GM18867 (cell line): ENCODE measurements at regions not wholly inside any gene's neighbourhood (a gene's known extent, or its start where the extent isn't known, plus 50 kb on each side); places are given as distances from the start of the nearest gene placed in this dataset.

ENCODE experiments used
- ATAC-seq: cut with Tn5 transposase; IDR thresholded peaks from one replicate; pipeline ENCODE4 v1.9.1; 2021; ENCODE audit warnings: mild to moderate bottlenecking, moderate library complexity; ENCODE audit not compliant: unreplicated experiment

DNA sequence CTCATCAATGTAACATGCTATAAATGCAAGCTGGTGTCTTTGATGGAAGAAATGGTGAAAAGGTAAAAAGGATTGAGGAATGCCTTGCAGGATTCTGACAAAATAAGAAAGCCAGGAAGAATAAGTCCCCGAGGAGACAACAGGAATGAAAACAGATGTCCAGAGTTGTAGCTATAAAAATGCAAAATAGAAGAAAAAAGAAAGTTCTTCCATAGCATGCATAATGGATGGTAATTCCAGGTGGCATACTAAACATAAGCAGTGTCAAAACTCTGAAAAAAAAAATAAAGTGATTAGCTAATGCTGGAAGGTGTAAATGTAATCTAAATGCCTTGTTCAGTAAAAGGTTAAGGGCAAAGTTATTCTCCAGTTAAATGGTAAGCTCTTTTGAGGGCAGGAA is 225.9 kb upstream of the CHST9 start:
- ATAC-seq, result no peak

DNA sequence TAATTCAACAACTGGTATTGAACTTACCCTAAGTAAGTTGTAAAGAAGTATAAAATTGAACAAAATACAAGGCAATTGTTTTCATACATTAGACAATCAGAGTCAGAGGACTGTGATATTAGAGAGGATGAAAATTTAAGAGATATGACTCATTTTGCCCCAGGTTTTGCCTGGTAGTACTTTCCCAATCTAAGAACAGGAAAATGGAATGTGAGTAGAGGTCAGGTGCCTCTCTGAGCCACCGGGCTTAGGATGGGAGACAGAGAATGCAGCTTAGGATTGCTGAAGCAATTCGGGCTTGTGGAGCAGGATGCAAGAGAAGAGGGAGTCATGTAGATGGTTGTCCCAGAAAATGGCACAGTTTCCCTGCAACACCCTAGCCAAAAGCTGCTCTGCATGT is 219.7 kb upstream of the CHST9 start:
- no peak for ATAC-seq

DNA sequence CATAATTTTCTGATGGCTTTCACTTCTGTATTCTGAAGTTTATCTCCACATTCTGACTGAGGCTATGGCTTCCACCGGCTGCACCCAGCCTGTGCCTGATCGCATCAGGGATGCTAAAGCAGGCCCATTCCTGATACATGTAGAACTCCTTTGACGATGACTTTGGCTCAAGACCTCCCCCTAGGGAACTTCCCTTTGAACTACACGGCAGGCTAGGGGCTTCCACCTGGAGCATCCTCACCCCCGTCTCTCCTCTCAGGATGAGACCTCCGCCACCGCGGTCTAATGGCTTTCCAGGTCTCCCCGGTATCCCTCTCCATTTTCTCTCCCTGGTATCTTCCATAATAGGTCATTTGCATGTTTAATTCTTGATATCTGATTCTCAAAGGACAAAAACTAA is 214.9 kb upstream of the CHST9 start:
- ATAC-seq, result no peak

DNA sequence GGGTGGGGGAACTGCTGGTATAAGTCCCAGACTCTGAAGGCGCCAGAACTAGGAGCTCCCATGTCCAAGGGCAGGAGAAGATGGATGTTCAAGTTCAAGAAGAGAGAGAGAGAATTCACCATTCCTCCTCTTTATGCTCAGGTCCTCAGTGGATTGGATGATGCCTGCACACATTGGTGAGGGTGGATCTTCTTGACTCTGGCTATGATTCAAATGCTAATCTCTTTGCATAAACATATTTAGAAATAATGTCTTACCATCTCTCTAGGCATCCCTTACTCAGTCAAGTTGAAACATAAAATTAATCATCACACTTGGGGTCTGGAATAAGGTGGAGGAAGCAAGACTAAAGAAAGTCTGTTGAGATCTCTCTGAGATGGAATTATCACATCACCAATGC is 210.6 kb upstream of the CHST9 start:
- no peak for ATAC-seq

DNA sequence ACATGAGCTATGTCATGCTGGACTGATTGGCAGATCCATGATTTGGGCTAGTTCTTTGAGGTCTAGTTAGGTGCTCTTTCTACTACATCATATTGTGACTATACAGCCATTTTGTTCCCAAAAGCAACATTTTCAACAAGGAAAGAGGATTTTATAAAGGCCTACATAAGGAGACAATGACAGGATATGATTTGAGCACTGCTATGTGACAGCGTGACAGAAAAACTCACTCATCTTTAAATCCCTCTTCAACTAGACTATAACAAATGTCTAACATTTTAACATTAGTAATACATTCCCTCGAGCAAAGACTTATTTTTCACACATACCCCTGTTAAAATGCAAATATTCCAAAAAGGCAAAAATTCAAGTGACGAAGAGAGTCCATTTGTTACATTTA is 209.6 kb upstream of the CHST9 start:
- ATAC-seq, result no peak

DNA sequence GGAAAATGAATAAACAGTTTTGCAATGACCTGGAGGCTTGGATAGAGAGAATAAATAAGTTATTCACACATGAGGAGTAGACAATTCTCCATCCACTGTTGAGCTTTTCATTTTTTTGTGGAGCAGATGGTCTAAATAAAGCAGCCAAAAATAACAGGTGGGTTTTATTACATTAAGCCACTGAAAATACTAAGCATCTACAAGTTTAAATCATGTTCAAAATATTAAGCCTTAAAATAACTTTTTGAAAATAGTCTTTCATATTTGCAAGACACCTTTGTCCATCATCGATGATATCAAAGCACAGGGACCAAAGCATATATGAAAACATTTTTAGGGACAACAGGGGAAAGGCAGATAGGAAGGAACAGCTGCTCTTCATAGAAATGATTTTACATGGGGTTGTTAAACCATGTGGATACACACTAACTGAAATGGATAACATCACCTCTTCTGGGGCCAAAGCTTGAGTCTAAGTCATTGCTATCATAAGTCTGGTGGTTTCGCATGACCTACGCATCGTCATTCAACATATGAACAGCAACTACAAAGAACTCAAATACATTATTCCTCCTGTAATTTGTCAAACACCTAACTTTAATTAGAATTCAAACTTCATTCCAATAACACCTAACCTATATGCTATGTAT is 197.6 kb upstream of the CHST9 start:
- ATAC-seq, result no peak

DNA sequence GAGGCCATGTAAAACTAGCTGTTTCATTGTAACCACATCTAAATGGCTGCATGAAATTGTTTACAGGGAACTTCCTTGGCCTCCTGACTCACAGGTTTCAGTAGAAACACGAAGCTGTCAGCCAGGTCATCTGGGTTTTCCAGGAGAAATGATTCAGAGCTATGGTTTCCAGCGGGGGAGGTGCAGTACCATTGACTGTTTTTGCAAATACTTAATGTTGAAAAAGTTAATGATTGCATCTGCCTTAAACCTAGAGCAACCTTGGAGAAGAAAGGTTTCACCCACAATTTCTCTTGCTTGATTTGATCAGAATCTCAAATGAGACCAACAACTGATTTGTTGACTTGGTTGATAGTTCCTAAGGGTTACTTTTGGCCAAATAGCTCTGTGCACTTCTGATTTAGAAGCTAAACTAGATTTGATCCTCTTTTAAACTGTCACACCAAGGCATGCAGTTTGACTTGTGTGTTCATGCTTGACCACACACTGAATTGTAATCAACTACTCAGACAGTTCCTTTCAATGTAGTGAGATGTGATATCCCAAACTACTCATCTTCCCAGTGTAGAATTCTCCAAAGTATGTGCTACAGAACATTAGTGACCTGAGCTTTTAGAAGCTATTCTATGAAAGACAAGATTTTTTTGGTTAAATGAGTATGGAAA is 193.5 kb upstream of the CHST9 start:
- ATAC-seq, result peak; percentile 49

DNA sequence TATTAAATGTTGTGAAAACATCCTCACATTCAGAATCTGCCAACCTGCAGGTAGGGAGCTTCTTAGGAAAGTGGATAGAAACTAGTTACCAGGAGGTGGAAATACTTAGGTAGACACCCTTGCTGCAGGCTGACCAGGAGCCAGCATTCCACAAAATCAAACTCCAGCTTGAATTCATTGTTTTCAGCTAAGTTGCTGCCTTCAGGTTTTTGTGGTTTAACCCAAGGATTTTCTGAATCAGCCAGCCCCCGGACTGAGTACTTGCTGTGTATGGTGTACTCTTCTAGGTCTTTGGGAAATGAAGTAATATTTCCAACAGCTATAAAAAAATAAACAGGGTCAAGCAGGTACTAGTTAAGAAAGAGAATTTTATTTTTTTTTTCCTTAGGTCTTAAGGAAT is 192.1 kb upstream of the CHST9 start:
- no peak for ATAC-seq

DNA sequence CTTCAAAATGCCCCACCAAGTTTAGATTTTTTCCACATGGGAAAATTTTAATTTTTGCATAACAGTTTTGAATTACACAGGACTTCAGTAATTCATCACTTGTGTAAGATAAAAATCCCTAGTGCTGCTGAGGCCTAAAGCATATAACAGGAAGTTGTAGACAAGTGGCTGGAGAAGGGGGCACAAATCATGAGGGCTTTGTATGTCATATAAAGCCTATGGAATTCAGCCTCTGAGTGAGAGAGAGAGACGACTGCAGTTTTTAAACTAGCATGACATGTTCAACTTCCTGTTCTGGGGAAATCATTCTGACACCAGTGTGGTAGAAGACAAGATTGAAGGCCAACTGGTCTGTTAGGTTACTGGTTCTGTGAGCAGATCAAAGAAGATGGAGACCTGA is 187.3 kb upstream of the CHST9 start:
- ATAC-seq, result no peak

DNA sequence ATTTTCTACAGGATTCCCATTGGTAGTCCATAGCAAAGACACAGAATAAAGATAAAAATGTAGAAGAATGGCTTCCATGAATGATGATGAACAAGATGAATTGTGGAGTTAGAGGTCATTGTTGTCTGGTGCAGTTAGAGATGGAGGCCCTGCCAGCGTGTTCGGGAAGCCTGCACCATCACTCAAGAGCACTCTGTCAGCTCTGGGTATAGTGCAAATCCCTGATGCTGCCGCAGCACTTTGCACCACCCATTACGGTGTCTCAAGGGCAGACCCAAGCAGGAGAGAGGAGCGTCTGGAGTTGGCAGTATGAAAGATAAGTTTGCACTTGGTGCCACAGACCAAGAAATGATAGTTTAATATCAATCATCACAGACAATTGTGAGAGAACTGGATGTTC is 181.6 kb upstream of the CHST9 start:
- ATAC-seq, result no peak

DNA sequence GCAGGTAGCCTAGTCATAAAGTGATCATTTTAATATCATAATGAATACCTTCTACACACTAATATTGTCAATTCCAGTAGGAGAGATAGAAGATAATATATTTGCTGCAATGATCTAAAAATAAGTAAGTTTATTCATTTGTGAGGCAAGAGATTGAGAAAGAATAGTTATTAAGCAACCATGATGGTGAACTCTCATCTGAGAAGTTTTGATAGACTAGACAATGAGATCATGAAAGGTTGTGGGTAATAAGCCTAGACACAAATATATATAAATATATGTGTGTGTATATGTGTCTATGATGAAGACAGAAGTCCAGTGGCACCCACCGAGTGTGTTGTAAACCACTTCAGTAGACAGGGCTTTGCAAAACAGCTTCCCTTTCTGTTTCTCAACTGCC is 181.0 kb upstream of the CHST9 start:
- no peak for ATAC-seq

DNA sequence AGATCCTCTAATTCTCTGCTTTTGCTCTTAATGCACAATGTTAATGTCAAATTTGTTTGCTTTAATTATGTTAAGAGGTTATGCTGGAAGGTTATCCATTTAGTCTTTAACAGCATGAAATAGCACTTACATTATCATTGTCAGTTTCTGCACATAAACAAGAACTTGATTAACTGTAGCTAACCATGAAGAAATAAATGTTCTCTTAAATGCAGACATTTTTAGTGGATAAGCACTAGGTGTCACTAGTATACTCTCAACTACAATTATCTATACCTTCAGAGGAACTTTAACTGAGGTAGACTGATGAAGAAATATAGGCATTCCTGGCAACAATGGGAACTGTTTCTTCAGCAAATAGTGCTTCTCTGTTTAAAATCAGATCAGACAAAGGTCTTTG is 178.8 kb upstream of the CHST9 start:
- ATAC-seq, result no peak

DNA sequence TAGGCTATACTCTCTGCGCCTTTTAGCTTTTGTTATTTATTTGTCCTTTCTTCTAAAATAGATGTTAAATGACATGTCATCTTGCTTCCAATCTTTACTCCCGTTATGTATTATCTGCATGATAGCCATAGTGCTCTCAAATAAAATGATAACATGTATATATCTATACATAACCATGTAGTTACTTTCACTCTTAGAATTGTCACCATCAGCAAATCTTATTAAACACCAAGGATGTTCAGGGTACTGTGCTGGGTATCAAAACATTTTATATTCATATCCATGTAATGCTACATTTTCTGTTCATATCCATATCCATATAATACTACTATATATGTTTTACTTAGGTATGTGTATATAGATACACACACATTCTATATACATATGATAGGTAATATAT is 176.4 kb upstream of the CHST9 start:
- ATAC-seq, result no peak

DNA sequence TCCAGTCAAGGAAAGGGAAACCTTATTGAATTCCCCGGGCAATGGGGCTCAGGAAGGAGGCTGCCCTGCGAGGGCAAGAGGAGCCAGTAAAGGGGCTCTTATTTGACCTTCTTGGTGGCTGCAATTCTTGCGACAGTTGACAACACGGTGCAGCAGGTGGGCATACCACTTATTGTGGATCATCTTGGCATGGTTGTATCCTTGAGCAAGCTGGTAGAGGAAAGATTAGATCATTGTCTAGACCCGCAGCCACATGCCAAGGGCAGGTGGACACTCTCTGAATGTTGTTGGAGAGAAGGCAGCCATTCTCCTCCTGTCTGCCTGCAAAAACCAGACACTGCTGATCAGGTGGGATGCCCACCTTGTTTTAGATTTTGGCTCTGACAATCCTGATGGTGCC is 170.2 kb upstream of the CHST9 start:
- no peak for ATAC-seq

DNA sequence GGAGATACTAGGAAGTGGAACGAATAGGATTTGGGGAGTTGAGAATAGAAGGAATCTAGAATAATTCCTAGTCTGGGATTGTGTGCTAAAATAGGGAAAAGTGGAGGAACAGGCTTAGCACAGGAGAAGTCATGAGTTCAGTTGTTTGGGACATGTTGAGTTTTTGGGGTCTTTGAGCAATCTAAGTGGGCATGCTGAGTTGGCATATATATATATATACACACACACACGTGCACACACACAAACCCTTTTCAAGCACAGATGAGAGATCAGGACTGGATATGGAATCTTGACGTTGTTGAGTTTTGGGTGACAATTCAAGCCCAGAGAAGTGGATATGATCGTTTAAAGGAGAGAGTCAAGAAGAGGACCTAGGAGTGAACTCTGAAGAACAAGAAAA is 168.2 kb upstream of the CHST9 start:
- no peak for ATAC-seq

DNA sequence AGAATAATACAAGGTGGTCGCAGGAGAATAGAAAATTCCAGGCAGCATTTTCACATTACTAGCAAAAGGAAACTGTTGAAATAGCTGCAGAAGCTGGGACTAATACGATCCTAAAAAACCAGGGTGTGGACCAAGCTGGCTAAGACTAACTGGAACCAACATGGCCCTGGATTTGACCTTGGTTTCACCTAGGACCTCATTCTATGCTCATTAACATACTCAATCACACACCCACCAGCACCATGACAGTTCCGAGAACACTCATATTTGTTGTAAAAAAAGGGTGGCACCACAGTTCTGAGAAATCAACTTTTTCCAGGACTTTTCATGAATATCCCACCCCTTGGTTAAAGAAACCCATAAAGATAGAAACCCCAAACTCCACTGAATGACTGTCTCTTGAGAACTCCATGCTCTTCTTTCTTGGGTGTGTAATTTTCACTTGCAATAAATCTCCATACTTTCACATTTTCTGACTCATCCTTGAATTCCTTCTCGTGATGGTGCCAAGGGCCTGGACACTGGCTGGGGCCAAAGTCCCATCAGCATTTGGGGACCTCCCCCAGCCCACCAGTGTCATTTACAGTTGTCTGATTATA is 164.3 kb upstream of the CHST9 start:
- no peak for ATAC-seq

DNA sequence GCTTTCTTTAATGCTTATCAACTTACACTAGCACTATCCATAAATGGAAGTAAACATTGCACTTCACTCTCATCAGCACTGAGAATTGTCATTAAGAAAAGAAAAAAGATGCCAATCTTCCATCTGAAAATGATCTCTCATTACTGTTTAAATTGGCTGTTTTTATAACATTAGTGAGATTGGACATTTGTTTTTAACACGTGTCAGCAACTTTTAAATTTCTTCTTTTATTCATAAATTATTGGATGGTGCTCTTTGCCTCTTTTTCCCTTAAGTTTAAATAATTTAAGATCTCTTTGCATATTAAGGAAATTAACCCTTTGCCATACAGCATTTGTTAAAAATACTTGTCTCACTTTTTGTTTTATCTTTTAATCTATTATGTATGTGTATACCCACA is 146.5 kb upstream of the CHST9 start:
- no peak for ATAC-seq

DNA sequence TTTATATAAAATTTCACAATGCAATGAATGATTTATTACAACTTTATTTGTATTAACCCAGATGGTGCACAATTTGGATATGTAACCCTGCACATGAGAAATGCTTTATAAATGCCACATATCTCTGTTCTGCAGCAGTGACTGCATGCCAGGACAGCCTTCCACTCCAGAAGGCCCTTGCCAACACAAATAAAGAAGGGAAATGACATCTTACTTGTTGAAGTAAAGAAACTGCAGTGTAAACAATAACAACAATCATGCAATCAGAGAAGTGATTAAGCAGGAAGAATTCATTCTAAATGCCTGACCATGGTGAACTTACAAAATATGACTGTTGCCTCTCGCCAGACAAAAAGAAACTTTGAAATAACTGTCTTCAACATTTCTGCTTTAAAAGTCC is 129.9 kb upstream of the CHST9 start:
- ATAC-seq, result no peak

DNA sequence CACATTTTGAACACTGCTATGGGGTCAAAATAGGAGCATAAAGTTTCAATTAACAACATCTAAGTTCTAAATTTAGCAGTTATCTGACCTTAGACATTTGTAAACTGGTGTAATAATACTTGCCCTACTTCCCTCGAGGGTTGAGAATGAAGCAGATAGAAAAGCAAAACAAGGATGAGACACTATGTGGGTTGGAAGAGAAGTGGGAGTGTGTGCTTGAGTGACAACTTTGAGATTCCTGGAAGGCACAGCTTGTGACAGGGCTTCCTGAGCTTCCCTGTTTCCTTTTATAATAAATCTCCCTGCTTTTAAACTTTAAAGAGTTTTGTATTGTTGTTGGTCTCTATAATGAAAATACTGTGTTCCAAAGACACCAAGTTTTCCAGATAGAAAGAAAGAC is 128.6 kb upstream of the CHST9 start:
- no peak for ATAC-seq

DNA sequence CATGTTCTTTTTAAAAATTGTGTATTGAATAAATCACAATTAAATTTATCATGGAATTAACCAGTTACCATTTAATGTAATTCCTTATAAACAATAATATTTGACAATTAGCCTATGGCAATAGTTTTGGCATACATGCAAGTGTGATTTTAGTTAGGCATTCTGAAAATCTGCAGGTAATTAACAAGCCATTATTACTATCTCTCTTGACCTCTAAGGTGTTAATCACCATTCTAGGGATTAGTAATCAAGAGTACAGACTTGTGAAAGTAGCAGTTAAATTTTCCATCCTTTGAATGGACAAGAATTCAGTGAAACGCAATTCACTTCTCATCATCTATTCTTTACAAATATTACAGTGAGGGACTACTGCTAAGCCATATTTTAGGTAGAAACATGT is 127.7 kb upstream of the CHST9 start:
- ATAC-seq, result no peak

DNA sequence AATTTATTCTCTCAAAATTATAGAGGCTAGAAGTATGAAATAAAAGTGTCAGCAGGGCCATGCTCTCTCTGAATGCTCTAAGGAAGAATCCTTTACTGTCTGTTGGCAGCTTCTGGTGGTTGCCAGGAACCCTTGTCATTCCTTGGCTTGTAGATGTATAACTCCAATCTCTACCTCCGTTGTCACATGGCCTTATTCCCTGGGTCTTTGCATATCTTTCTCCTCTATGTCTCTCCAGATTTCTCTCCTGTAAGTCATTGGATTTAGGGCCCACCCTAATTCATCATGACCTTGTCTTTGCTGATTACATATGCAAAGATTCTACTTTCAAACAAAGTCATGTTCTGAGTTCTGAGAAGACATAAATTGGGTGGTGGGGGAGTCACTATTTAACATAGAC is 127.0 kb upstream of the CHST9 start:
- ATAC-seq, result no peak

DNA sequence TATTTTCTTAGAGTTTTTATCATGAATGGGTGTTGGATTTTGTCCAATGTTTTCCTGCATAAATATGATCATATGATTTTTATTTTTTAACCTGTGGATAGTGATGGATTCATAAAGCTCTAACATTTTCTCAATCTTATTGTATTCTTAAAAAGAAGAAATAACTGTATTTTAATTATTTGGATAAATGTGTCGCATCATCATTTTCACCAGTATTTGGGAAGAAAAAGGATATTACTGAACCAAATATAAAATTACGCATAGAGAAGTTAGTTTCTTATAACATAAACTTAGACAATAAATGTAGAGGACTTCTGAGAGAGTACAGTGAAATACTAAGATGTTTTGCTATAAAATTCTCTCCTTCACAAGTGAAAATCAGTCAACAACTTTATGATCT is 126.0 kb upstream of the CHST9 start:
- ATAC-seq, result no peak
